OCI-LY1 (cell line): ENCODE measurements at regions not wholly inside any gene's neighbourhood (a gene's known extent, or its start where the extent isn't known, plus 50 kb on each side); places are given as distances from the start of the nearest gene placed in this dataset.

Source experiments
- H2AFZ ChIP-seq: fragments of 200-600 bp; sonication (generic), shearing (Covaris generic); 2 replicates; pipeline ENCODE4 v1.6.0; 2014; ENCODE audit warnings: antibody characterized with exemption, mild to moderate bottlenecking, low read length
- H3F3A ChIP-seq: fragments of 200-600 bp; sonication (generic), shearing (Covaris generic); 2 replicates; pipeline ENCODE4 v1.6.0; 2014; ENCODE audit warnings: mild to moderate bottlenecking, antibody characterized with exemption, low read length, moderate library complexity; ENCODE audit not compliant: insufficient read depth
- H3K27ac ChIP-seq: fragments of 200-600 bp; sonication (generic); 2 replicates; pipeline ENCODE4 v1.5.1; 2014; ENCODE audit warnings: low read length, mixed run types, mild to moderate bottlenecking, low read depth; ENCODE audit not compliant: poor library complexity, severe bottlenecking
- H3K27me3 ChIP-seq: fragments of 200-600 bp; sonication (generic); 2 replicates; pipeline ENCODE4 v1.6.0; 2014; ENCODE audit warnings: antibody characterized with exemption, mild to moderate bottlenecking, low read length, moderate library complexity; ENCODE audit not compliant: insufficient read depth
- H3K36me3 ChIP-seq: fragments of 200-600 bp; sonication (generic); 2 replicates; pipeline ENCODE4 v1.6.1; 2014; ENCODE audit warnings: mild to moderate bottlenecking, antibody characterized with exemption, low read length, moderate library complexity, mixed read lengths; ENCODE audit not compliant: insufficient read depth
- H3K4me1 ChIP-seq: fragments of 200-600 bp; sonication (generic); 2 replicates; pipeline ENCODE4 v1.5.1; 2014; ENCODE audit warnings: mild to moderate bottlenecking, low read length, moderate library complexity; ENCODE audit not compliant: insufficient read depth, severe bottlenecking
- H3K4me2 ChIP-seq: fragments of 200-600 bp; sonication (generic), shearing (Covaris generic); 2 replicates; pipeline ENCODE4 v1.6.1; 2014; ENCODE audit warnings: low read length
- H3K4me3 ChIP-seq: fragments of 200-600 bp; sonication (generic); 2 replicates; pipeline ENCODE4 v1.5.1; 2014; ENCODE audit warnings: low read length, low read depth, mild to moderate bottlenecking, mixed read lengths; ENCODE audit not compliant: poor library complexity, severe bottlenecking
- H3K79me2 ChIP-seq: fragments of 200-600 bp; shearing (Covaris generic); 2 replicates; pipeline ENCODE4 v1.6.1; 2016; ENCODE audit warnings: mixed run types, low read length, mixed read lengths; ENCODE audit not compliant: insufficient read depth
- H3K9ac ChIP-seq: fragments of 200-600 bp; sonication (generic), shearing (Covaris generic); 2 replicates; pipeline ENCODE4 v1.6.1; 2014; ENCODE audit warnings: mild to moderate bottlenecking, low read length, mixed read lengths
- H3K9me2 ChIP-seq: fragments of 200-600 bp; sonication (generic), shearing (Covaris generic); 2 replicates; pipeline ENCODE4 v1.6.1; 2014; ENCODE audit warnings: low read depth, mild to moderate bottlenecking, low read length, mixed read lengths
- H3K9me3 ChIP-seq: fragments of 200-600 bp; shearing (Covaris generic); 2 replicates; pipeline ENCODE4 v1.6.1; 2014; ENCODE audit warnings: low read length, mixed read lengths
- H4K20me1 ChIP-seq: fragments of 200-600 bp; sonication (generic), shearing (Covaris generic); 2 replicates; pipeline ENCODE4 v1.6.0; 2016; ENCODE audit warnings: mild to moderate bottlenecking, low read length; ENCODE audit not compliant: insufficient read depth
- CTCF ChIP-seq: fragments of 200-600 bp; sonication (generic), shearing (Covaris generic); IDR thresholded peaks from 2 replicates; pipeline ENCODE4 v1.5.1; 2017; ENCODE audit warnings: mild to moderate bottlenecking, antibody characterized with exemption, low read length, moderate library complexity, mixed read lengths
- EZH2 ChIP-seq: fragments of 200-600 bp; sonication (generic), shearing (Covaris generic); IDR thresholded peaks from 2 replicates; pipeline ENCODE4 v1.8.0; 2017; ENCODE audit warnings: borderline replicate concordance, mixed run types, mild to moderate bottlenecking, antibody characterized with exemption, low read length, moderate library complexity, mixed read lengths

GRCh38 chr14:28052251-28052650 is 714.3 kb upstream of the FOXG1 start:
- H3K27me3 ChIP-seq = no peaks in the 10 kb centered on the region
- H2AFZ ChIP-seq = no peak overlapping the region
- peaks cover 4% of the 10 kb centered on the region for H3K4me1 ChIP-seq
- no peak overlapping the region for H3K27ac ChIP-seq
- H3K36me3 ChIP-seq = no peaks in the 10 kb centered on the region
- H4K20me1 ChIP-seq = no peaks in the 10 kb centered on the region
- H3F3A ChIP-seq = no peaks in the 10 kb centered on the region
- no peak overlapping the region for H3K9ac ChIP-seq
- H3K4me3 ChIP-seq = no peak overlapping the region
- no peaks in the 10 kb centered on the region for H3K9me2 ChIP-seq
- TF ChIP-seq EZH2 (no peak), CTCF (no peak)
- no peaks in the 10 kb centered on the region for H3K9me3 ChIP-seq
- no peaks in the 10 kb centered on the region for H3K79me2 ChIP-seq
- no peak overlapping the region for H3K4me2 ChIP-seq

- Histone ChIP-seq H3K4me3 (no peak overlapping the region), H3K9ac (no peak overlapping the region), H3K9me2 (no peaks in the 10 kb centered on the region), H2AFZ (no peak overlapping the region), H3K79me2 (no peaks in the 10 kb centered on the region), H3F3A (no peaks in the 10 kb centered on the region), H3K4me2 (no peak overlapping the region), H3K36me3 (no peaks in the 10 kb centered on the region), H3K4me1 (peaks cover 12% of the 10 kb centered on the region), H3K27ac (no peak overlapping the region), H3K9me3 (no peaks in the 10 kb centered on the region), H3K27me3 (no peaks in the 10 kb centered on the region), H4K20me1 (no peaks in the 10 kb centered on the region)
- no peak for TF ChIP-seq EZH2
- no peak for TF ChIP-seq CTCF
Observed at GRCh38 chr14:28055008-28055407, 711.6 kb upstream of the FOXG1 start.

- Histone ChIP-seq H3K79me2 (no peaks in the 10 kb centered on the region), H3K4me1 (peaks cover 12% of the 10 kb centered on the region), H3K27me3 (no peaks in the 10 kb centered on the region), H3F3A (no peaks in the 10 kb centered on the region), H3K27ac (no peak overlapping the region), H3K9ac (no peak overlapping the region), H3K9me3 (no peaks in the 10 kb centered on the region), H3K9me2 (no peaks in the 10 kb centered on the region), H2AFZ (peak overlapping the region; percentile 94), H3K4me2 (peak overlapping the region; percentile 62), H3K4me3 (peak overlapping the region; percentile 44), H3K36me3 (no peaks in the 10 kb centered on the region), H4K20me1 (no peaks in the 10 kb centered on the region)
- TF ChIP-seq CTCF = no peak
- TF ChIP-seq EZH2 = no peak
Observed at GRCh38 chr14:28057359-28058296, 709.0 kb upstream of the FOXG1 start.
